H1 (cell line): ENCODE measurements at regions not wholly inside any gene's neighbourhood (a gene's known extent, or its start where the extent isn't known, plus 50 kb on each side); places are given as distances from the start of the nearest gene placed in this dataset.

Experiments
- CTCF ChIA-PET: fragments of 300-600 bp; sonication (Branson Sonifier 250); formaldehyde crosslinking; loops from one replicate; lab custom pipeline; 2021; ENCODE audit not compliant: partially characterized antibody; lab: Charles Lee
- POLR2A ChIA-PET: fragments of 300-600 bp; sonication (Branson Sonifier 250); formaldehyde crosslinking; loops from one replicate; lab custom pipeline; 2021; ENCODE audit warnings: inconsistent platforms; ENCODE audit not compliant: partially characterized antibody; lab: Charles Lee
- DNase-seq, 2 experiments: peaks; one replicate each; pipeline versions ENCODE4 v3.0.0 to v3.0.0-alpha.2; 2010 to 2022; ENCODE audit warnings: low spot score in 2 of 2, low read depth in 1 of 2, mixed read lengths in 1 of 2
- FAIRE-seq: peaks from 2 replicates; lab custom pipeline; 2011; peaks lifted over from hg19 to GRCh38; lab: Jason Lieb, UNC
- H2AFZ ChIP-seq: 2 replicates; pipeline ENCODE4 v1.8.1; 2012; ENCODE audit warnings: low read length, inconsistent platforms
- H2AK5ac ChIP-seq: 2 replicates; pipeline ENCODE4 v1.6.1; 2013; ENCODE audit warnings: low read depth, low read length
- H2BK120ac ChIP-seq: replicated peaks from 2 replicates; pipeline ENCODE3; 2013; ENCODE audit warnings: low read depth, low read length, inconsistent platforms
- H2BK12ac ChIP-seq: 2 replicates; pipeline ENCODE4 v1.6.1; 2013; ENCODE audit warnings: low read depth, low read length
- H2BK15ac ChIP-seq: 2 replicates; pipeline ENCODE4 v1.6.1; 2013; ENCODE audit warnings: low read length
- H2BK20ac ChIP-seq: 2 replicates; pipeline ENCODE4 v1.6.1; 2013; ENCODE audit warnings: low read length
- H2BK5ac ChIP-seq: 2 replicates; pipeline ENCODE4 v1.6.1; 2013; ENCODE audit warnings: low read depth, low read length
- H3K14ac ChIP-seq: 2 replicates; pipeline ENCODE4 v1.6.1; 2013; ENCODE audit warnings: inconsistent platforms; ENCODE audit not compliant: insufficient read length
- H3K18ac ChIP-seq: 2 replicates; pipeline ENCODE4 v1.6.1; 2013; ENCODE audit warnings: low read length; ENCODE audit errors: extremely low read depth
- H3K23ac ChIP-seq: 2 replicates; pipeline ENCODE4 v1.6.1; 2013; ENCODE audit warnings: inconsistent platforms; ENCODE audit not compliant: insufficient read length
- H3K23me2 ChIP-seq: 2 replicates; pipeline ENCODE4 v1.6.1; 2013; ENCODE audit warnings: low read depth, low read length
- H3K27ac ChIP-seq: 2 replicates; pipeline ENCODE4 v1.6.1; 2011; ENCODE audit warnings: low read depth, low read length, inconsistent platforms
- H3K27me3 ChIP-seq, 4 experiments: replicated peaks in 1 of 4; 1 replicate in 1 of 4; 2 replicates in 3 of 4; pipeline versions ENCODE4 v1.6.1 to v1.8.1; 2011 to 2013; ENCODE audit warnings: low read length in 3 of 4, mild to moderate bottlenecking in 3 of 4, inconsistent platforms in 2 of 4, mixed read lengths in 2 of 4, moderate library complexity in 1 of 4; ENCODE audit not compliant: control insufficient read depth in 3 of 4, insufficient read depth in 3 of 4; ENCODE audit errors: extremely low read depth in 1 of 4
- H3K36me3 ChIP-seq, 4 experiments: 2 replicates each; pipeline versions ENCODE4 v1.6.1 to v1.8.1; 2011 to 2013; ENCODE audit warnings: mild to moderate bottlenecking in 4 of 4, low read length in 3 of 4, moderate library complexity in 2 of 4, control low read depth in 1 of 4, inconsistent platforms in 1 of 4; ENCODE audit not compliant: insufficient read depth in 4 of 4, control insufficient read depth in 2 of 4
- H3K4ac ChIP-seq: replicated peaks from 2 replicates; pipeline ENCODE3; 2013; ENCODE audit warnings: low read length, low read depth, mixed read lengths, inconsistent platforms; ENCODE audit not compliant: insufficient read length
- H3K4me1 ChIP-seq, 4 experiments: replicated peaks in 1 of 4; 1 replicate in 1 of 4; 2 replicates in 3 of 4; pipeline versions ENCODE4 v1.6.1 to v1.8.1; 2011 to 2013; ENCODE audit warnings: low read length in 3 of 4, inconsistent platforms in 2 of 4, mixed read lengths in 1 of 4; ENCODE audit not compliant: insufficient read depth in 4 of 4, control insufficient read depth in 3 of 4
- H3K4me2 ChIP-seq, 2 experiments: 2 replicates each; pipeline versions ENCODE4 v1.6.1 to v1.8.1; 2011 to 2013; ENCODE audit warnings: low read depth in 2 of 2, low read length in 2 of 2, control low read depth in 1 of 2, inconsistent platforms in 1 of 2, mild to moderate bottlenecking in 1 of 2; ENCODE audit not compliant: insufficient read depth in 1 of 2
- H3K4me3 ChIP-seq, 4 experiments: fragments of 200-600, 300-600 bp in 1 of 4; sonication (generic), shearing (Covaris generic), sonication (Bioruptor Twin) in 1 of 4; 2 replicates each; pipeline versions ENCODE4 v1.5.1 to v1.8.1; 2011 to 2016; ENCODE audit warnings: low read length in 4 of 4, low read depth in 3 of 4, control low read depth in 2 of 4, inconsistent platforms in 2 of 4, mild to moderate bottlenecking in 2 of 4, mixed read lengths in 1 of 4, moderate library complexity in 1 of 4; ENCODE audit not compliant: insufficient read depth in 2 of 4; ENCODE audit errors: extremely low read depth in 1 of 4
- H3K56ac ChIP-seq: replicated peaks from 2 replicates; pipeline ENCODE3; 2013; ENCODE audit warnings: low read depth, mild to moderate bottlenecking, mixed read lengths, low read length, inconsistent platforms; ENCODE audit not compliant: insufficient read length
- H3K79me1 ChIP-seq: 2 replicates; pipeline ENCODE4 v1.6.1; 2013; ENCODE audit warnings: low read depth, low read length, control low read depth
- H3K79me2 ChIP-seq, 2 experiments: 2 replicates each; pipeline versions ENCODE4 v1.6.1 to v1.8.1; 2012 to 2013; ENCODE audit warnings: low read length in 2 of 2, mild to moderate bottlenecking in 2 of 2, inconsistent platforms in 1 of 2; ENCODE audit not compliant: insufficient read depth in 2 of 2, control insufficient read depth in 1 of 2
- H3K9ac ChIP-seq, 4 experiments: replicated peaks in 1 of 4; 1 replicate in 1 of 4; 2 replicates in 3 of 4; pipeline versions ENCODE4 v1.6.1 to v1.8.1; 2011 to 2013; ENCODE audit warnings: low read depth in 3 of 4, low read length in 3 of 4, control low read depth in 2 of 4, mild to moderate bottlenecking in 2 of 4, moderate library complexity in 2 of 4, inconsistent platforms in 1 of 4; ENCODE audit errors: extremely low read depth in 1 of 4
- H3K9me3 ChIP-seq, 2 experiments: 2 replicates each; pipeline versions ENCODE4 v1.6.1 to v1.8.1; 2012 to 2013; ENCODE audit warnings: mild to moderate bottlenecking in 2 of 2, moderate library complexity in 2 of 2, control low read depth in 1 of 2, inconsistent platforms in 1 of 2, low read depth in 1 of 2, low read length in 1 of 2, mixed read lengths in 1 of 2; ENCODE audit not compliant: insufficient read depth in 2 of 2
- H4K20me1 ChIP-seq, 2 experiments: replicated peaks in 1 of 2; 2 replicates each; pipeline versions ENCODE3 to v1.8.1; 2011 to 2013; ENCODE audit warnings: inconsistent platforms in 2 of 2, low read length in 2 of 2, mild to moderate bottlenecking in 1 of 2; ENCODE audit not compliant: insufficient read depth in 2 of 2, control insufficient read depth in 1 of 2
- H4K5ac ChIP-seq: 2 replicates; pipeline ENCODE4 v1.6.1; 2013; ENCODE audit warnings: low read length, low read depth, mixed read lengths, inconsistent platforms; ENCODE audit not compliant: insufficient read length
- H4K8ac ChIP-seq: 2 replicates; pipeline ENCODE4 v1.8.0; 2013; ENCODE audit warnings: mild to moderate bottlenecking, moderate library complexity, low read length, inconsistent platforms; ENCODE audit not compliant: insufficient read depth; ENCODE audit errors: extremely low read depth
- H4K91ac ChIP-seq: replicated peaks from 2 replicates; pipeline ENCODE3; 2013; ENCODE audit warnings: low read length, mixed read lengths, inconsistent platforms; ENCODE audit not compliant: insufficient read length
- HDAC6 ChIP-seq: IDR thresholded peaks from one replicate; pipeline ENCODE4 v1.7.1; 2012; ENCODE audit warnings: low read depth, mild to moderate bottlenecking, inconsistent platforms, low read length, moderate library complexity
- JUN ChIP-seq: IDR thresholded peaks from 2 replicates; pipeline ENCODE4 v1.6.1; 2011; ENCODE audit warnings: low read depth, mild to moderate bottlenecking, improper control_type of control experiment, low read length
- PHF8 ChIP-seq: fragments of 200-600 bp; sonication (generic); conservative IDR thresholded peaks from 2 replicates; pipeline ENCODE4 v1.7.1; 2012; ENCODE audit warnings: low read depth, mild to moderate bottlenecking, inconsistent platforms, low read length, moderate library complexity
- SIRT6 ChIP-seq: IDR thresholded peaks from one replicate; pipeline ENCODE4 v1.7.1; 2012; ENCODE audit warnings: low read length, inconsistent platforms
- TBP ChIP-seq: IDR thresholded peaks from 2 replicates; pipeline ENCODE4 v1.6.1; 2011; ENCODE audit warnings: low read depth, low read length, improper control_type of control experiment

- H4K5ac ChIP-seq = no peak overlapping the region
- H3K4me2 ChIP-seq = no peak overlapping the region
- H3K18ac ChIP-seq = no peak overlapping the region
- no peaks in the 10 kb centered on the region for H3K9me3 ChIP-seq
- H3K79me2 ChIP-seq = no peaks in the 10 kb centered on the region
- no peak overlapping the region for H2BK15ac ChIP-seq
- CTCF ChIA-PET = no interaction called here
- POLR2A ChIA-PET = no interaction called here
- no peaks in the 10 kb centered on the region for H3K79me1 ChIP-seq
- H3K27me3 ChIP-seq = no peaks in the 10 kb centered on the region
- H4K91ac ChIP-seq = no peak overlapping the region
- H3K56ac ChIP-seq = no peak overlapping the region
- H4K8ac ChIP-seq = no peak overlapping the region
- peaks cover 0 to 3% (median 0%) of the 10 kb centered on the region in 4 experiments; a peak in 1 of 7 replicates for H3K4me1 ChIP-seq
- no peaks in the 10 kb centered on the region for H3K36me3 ChIP-seq
- FAIRE-seq (no peak), DNase-seq (no peak)
- H3K27ac ChIP-seq = no peak overlapping the region
- no peak overlapping the region for H2BK5ac ChIP-seq
- no peak overlapping the region for H3K9ac ChIP-seq
- no peak overlapping the region for H3K4me3 ChIP-seq
- no peak overlapping the region for H2BK120ac ChIP-seq
- H2AK5ac ChIP-seq = no peak overlapping the region
- TF ChIP-seq TBP (no peak), HDAC6 (no peak), JUN (no peak), SIRT6 (no peak), PHF8 (no peak)
- H3K23me2 ChIP-seq = no peaks in the 10 kb centered on the region; the same call in 1 of the 2 replicates
- no peak overlapping the region for H3K23ac ChIP-seq
- no peaks in the 10 kb centered on the region for H4K20me1 ChIP-seq
- H2BK12ac ChIP-seq = no peak overlapping the region
- H3K4ac ChIP-seq = no peak overlapping the region
- no peak overlapping the region for H2BK20ac ChIP-seq
- no peak overlapping the region for H2AFZ ChIP-seq
- no peak overlapping the region for H3K14ac ChIP-seq
Observed at GRCh38 chr6:139710556-139710955, 336.1 kb upstream of the CITED2 start.
